SU-DHL-6 (cell line): ENCODE measurements at regions not wholly inside any gene's neighbourhood (a gene's known extent, or its start where the extent isn't known, plus 50 kb on each side); places are given as distances from the start of the nearest gene placed in this dataset.

ENCODE experiments used
- CTCF ChIP-seq: fragments of 200-600 bp; sonication (generic); IDR thresholded peaks from one replicate; pipeline ENCODE4 v1.5.1; 2017; ENCODE audit warnings: antibody characterized with exemption, mild to moderate bottlenecking, low read length, moderate library complexity; ENCODE audit not compliant: insufficient read depth, poor library complexity, severe bottlenecking
- EZH2phosphoT487 ChIP-seq: fragments of 200-600 bp; sonication (generic), shearing (Covaris generic); conservative IDR thresholded peaks from 2 replicates; pipeline ENCODE4 v1.6.1; 2018; ENCODE audit warnings: mild to moderate bottlenecking, antibody characterized with exemption, low read length, moderate library complexity, mixed read lengths

GRCh38 chr5:57650360-57651069 lies 167.9 kb upstream of the ACTBL2 start:
- peak; percentile 62 for TF ChIP-seq CTCF
- TF ChIP-seq EZH2phosphoT487 = no peak
